ENCODE measurements at regions not wholly inside any gene's neighbourhood (a gene's known extent, or its start where the extent isn't known, plus 50 kb on each side); places are given as distances from the start of the nearest gene placed in this dataset.
"Not testable (repeated sequence)": the region's sequence is repeated elsewhere in the genome, so short reads cannot be mapped to it uniquely, and the experiment has no call there.

DNA sequence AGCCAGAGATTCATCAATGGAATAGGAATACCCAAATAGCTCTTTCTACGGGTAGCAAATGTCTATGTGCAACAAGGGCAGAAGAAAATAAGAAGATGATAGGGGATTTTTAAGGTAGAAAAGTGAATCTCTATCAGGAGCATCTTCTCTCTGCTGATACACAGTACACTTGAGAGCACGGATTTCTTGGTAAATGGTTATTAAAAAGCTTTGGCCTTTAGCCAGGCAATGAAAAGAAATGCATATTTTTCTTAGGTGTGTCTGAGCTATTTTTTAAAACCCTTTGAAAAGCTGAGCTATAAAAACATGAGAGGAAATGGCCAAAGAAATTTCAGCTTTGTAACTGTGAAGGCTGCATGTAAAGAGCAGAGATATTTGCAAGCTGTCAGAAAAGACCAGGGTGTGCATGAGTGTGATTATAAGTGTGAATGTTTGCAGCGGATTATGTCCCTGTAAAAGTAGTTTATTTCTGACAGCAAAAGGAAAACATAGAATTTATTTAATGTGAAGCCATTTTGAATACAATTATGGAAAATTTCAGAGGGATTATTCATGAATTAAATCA lies 487.1 kb upstream of the PIK3R1 start:
- Mint-ChIP-seq H3K4me3 (no peak overlapping the region), H3K36me3 (no peaks in the 10 kb centered on the region), H3K9me3 (peaks cover 0 to 1% (median 0%) of the 10 kb centered on the region in 7 donors), H3K4me1 (no peaks in the 10 kb centered on the region), H3K27me3 (peaks cover 7% of the 10 kb centered on the region), H3K27ac (no peak overlapping the region)
- Histone ChIP-seq H3K27me3 (ENCODE audit: control insufficient read depth, insufficient read depth, low read length) (no peaks in the 10 kb centered on the region), H3K36me3 (ENCODE audit: control insufficient read depth, insufficient read depth, low read length) (no peaks in the 10 kb centered on the region), H3K4me3 (ENCODE audit: low read depth, low read length) (no peak overlapping the region), H3K9me3 (ENCODE audit: control insufficient read depth in 2 of 2, low read length in 2 of 2) (no peaks in the 10 kb centered on the region), H3K27ac (ENCODE audit: insufficient read depth, low read length, poor library complexity, severe bottlenecking) (no peak overlapping the region), H3K4me1 (ENCODE audit: control insufficient read depth, insufficient read depth, low read length, poor library complexity, severe bottlenecking) (no peaks in the 10 kb centered on the region)
- DNase-seq (no peak), ATAC-seq (ENCODE audit: low read depth in 2 of 2) (no peak)

DNA sequence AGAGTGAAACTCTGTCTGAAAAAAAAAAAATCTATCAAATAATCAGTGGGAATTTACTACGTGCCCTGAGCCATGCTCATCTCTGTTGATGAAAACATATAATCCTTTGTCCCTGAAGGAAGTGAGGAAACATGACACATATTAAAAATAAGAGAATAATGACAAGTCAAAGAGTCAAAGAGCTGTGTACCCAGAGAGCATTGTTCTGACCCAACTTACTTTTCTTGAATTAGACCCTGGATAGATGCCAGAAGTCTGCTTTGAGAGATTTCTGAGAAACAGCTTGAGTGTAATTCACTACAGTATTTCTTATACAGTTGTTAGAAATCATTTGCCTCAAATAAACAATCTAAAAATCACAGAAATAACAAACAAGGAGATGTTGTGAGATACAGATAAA lies 490.0 kb upstream of the PIK3R1 start:
- H3K4me1 ChIP-seq (ENCODE audit: control insufficient read depth, insufficient read depth, low read length, poor library complexity, severe bottlenecking): no peaks in the 10 kb centered on the region
- Mint-ChIP-seq H3K4me3 (no peak overlapping the region), H3K36me3 (no peaks in the 10 kb centered on the region), H3K4me1 (no peaks in the 10 kb centered on the region), H3K27me3 (peaks cover 2% of the 10 kb centered on the region), H3K9me3 (no peaks in the 10 kb centered on the region), H3K27ac (peak overlapping the region in 1 of 3 donors; percentile 21)
- no peak overlapping the region for H3K27ac ChIP-seq (ENCODE audit: insufficient read depth, low read length, poor library complexity, severe bottlenecking)
- no peaks in the 10 kb centered on the region for H3K36me3 ChIP-seq (ENCODE audit: control insufficient read depth, insufficient read depth, low read length)
- no peak for DNase-seq
- no peaks in the 10 kb centered on the region for H3K27me3 ChIP-seq (ENCODE audit: control insufficient read depth, insufficient read depth, low read length)
- ATAC-seq (ENCODE audit: low read depth in 2 of 2): no peak
- no peak overlapping the region for H3K4me3 ChIP-seq (ENCODE audit: low read depth, low read length)
- H3K9me3 ChIP-seq (ENCODE audit: control insufficient read depth in 2 of 2, low read length in 2 of 2): no peaks in the 10 kb centered on the region

DNA sequence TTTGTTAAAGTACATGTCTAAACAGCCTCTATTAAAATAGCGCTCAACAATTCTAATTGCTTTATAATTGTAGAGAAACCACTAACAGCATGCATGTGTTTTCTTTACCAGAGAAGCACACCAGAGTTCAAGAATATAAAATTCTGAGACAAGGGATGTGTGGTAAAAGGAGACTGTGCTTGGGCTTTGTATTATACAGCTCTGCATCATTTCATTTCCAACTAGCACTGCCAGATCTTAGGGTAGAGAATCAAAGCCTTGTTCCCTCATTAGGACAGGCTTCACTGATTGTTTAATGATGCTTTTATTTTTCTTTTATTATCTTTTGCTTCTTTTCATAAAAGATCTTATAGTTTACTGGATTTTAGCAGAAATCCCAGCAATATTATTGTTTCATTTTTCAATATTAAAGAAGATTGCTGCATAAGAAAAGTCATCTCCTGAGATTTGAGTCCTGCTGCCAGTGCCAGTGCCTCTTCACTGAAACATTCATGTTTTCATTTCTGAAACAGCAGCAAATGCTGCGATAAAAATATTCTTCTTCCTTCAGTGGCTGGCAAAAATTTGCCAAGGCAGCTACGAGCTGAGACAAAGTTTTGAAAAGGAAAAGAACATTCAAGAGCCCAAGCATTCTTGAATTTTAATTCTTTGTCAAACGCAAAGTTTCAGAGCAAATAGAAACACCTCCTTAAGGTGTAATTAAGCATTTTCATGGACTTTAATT lies 491.0 kb upstream of the PIK3R1 start:
- no peaks in the 10 kb centered on the region for H3K27me3 Mint-ChIP-seq
- H3K9me3 Mint-ChIP-seq: no peaks in the 10 kb centered on the region
- Histone ChIP-seq H3K4me1 (ENCODE audit: control insufficient read depth, insufficient read depth, low read length, poor library complexity, severe bottlenecking) (no peaks in the 10 kb centered on the region), H3K9me3 (ENCODE audit: control insufficient read depth in 2 of 2, low read length in 2 of 2) (no peaks in the 10 kb centered on the region), H3K4me3 (ENCODE audit: low read depth, low read length) (no peak overlapping the region), H3K36me3 (ENCODE audit: control insufficient read depth, insufficient read depth, low read length) (no peaks in the 10 kb centered on the region), H3K27me3 (ENCODE audit: control insufficient read depth, insufficient read depth, low read length) (no peaks in the 10 kb centered on the region), H3K27ac (ENCODE audit: insufficient read depth, low read length, poor library complexity, severe bottlenecking) (no peak overlapping the region)
- no peak overlapping the region for H3K4me3 Mint-ChIP-seq
- no peaks in the 10 kb centered on the region for H3K4me1 Mint-ChIP-seq
- DNase-seq: no peak
- H3K36me3 Mint-ChIP-seq: no peaks in the 10 kb centered on the region
- ATAC-seq (ENCODE audit: low read depth in 2 of 2): no peak
- H3K27ac Mint-ChIP-seq: no peak overlapping the region

DNA sequence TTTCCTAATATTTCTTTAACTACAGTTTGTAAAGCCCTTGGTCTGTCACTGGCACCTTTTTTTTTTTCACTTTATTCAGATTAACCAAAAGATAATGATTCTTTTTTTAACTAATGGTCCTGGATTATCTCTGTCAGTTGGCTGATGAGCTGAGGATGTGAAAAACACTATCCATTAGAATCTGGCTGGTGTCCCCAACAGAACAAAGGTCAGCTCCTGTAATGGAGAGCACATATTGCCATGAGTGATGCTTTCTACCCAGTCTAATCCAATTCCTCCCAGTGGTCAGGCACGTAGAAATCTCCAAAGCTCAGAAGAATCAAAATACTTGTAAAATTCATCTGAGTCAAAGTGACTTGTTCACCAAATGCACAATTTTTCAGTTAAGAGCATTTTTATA lies 491.7 kb upstream of the PIK3R1 start:
- ATAC-seq (ENCODE audit: low read depth in 2 of 2) (no peak), DNase-seq (no peak)
- H3K4me1 ChIP-seq (ENCODE audit: control insufficient read depth, insufficient read depth, low read length, poor library complexity, severe bottlenecking): no peaks in the 10 kb centered on the region
- H3K36me3 Mint-ChIP-seq: no peaks in the 10 kb centered on the region
- no peaks in the 10 kb centered on the region for H3K27me3 ChIP-seq (ENCODE audit: control insufficient read depth, insufficient read depth, low read length)
- H3K27ac Mint-ChIP-seq: no peak overlapping the region
- no peaks in the 10 kb centered on the region for H3K4me1 Mint-ChIP-seq
- H3K4me3 Mint-ChIP-seq: no peak overlapping the region
- H3K9me3 ChIP-seq (ENCODE audit: control insufficient read depth in 2 of 2, low read length in 2 of 2): no peaks in the 10 kb centered on the region
- H3K27me3 Mint-ChIP-seq: no peaks in the 10 kb centered on the region
- H3K9me3 Mint-ChIP-seq: no peaks in the 10 kb centered on the region
- H3K36me3 ChIP-seq (ENCODE audit: control insufficient read depth, insufficient read depth, low read length): no peaks in the 10 kb centered on the region
- H3K27ac ChIP-seq (ENCODE audit: insufficient read depth, low read length, poor library complexity, severe bottlenecking): no peak overlapping the region
- H3K4me3 ChIP-seq (ENCODE audit: low read depth, low read length): no peak overlapping the region

DNA sequence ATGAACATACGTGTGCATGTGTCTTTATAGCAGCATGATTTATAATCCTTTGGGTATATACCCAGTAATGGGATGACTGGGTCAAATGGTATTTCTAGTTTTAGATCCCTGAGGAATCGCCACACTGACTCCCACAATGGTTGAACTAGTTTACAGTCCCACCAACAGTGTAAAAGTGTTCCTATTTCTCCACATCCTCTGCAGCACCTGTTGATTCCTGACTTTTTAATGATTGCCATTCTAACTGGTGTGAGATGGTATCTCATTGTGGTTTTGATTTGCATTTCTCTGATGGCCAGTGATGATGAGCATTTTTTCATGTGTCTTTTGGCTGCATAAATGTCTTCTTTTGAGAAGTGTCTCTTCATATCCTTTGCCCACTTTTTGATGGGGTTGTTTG lies 493.0 kb upstream of the PIK3R1 start:
- not testable (repeated sequence) for DNase-seq; H3K4me3 Mint-ChIP-seq; H3K4me3 ChIP-seq (ENCODE audit: low read depth, low read length); H3K4me1 Mint-ChIP-seq; H3K9me3 Mint-ChIP-seq; H3K36me3 ChIP-seq (ENCODE audit: control insufficient read depth, insufficient read depth, low read length); ATAC-seq (ENCODE audit: low read depth in 2 of 2); H3K27ac Mint-ChIP-seq; H3K9me3 ChIP-seq (ENCODE audit: control insufficient read depth in 2 of 2, low read length in 2 of 2); H3K36me3 Mint-ChIP-seq; H3K27me3 Mint-ChIP-seq; H3K27ac ChIP-seq (ENCODE audit: insufficient read depth, low read length, poor library complexity, severe bottlenecking); H3K4me1 ChIP-seq (ENCODE audit: control insufficient read depth, insufficient read depth, low read length, poor library complexity, severe bottlenecking); H3K27me3 ChIP-seq (ENCODE audit: control insufficient read depth, insufficient read depth, low read length)

DNA sequence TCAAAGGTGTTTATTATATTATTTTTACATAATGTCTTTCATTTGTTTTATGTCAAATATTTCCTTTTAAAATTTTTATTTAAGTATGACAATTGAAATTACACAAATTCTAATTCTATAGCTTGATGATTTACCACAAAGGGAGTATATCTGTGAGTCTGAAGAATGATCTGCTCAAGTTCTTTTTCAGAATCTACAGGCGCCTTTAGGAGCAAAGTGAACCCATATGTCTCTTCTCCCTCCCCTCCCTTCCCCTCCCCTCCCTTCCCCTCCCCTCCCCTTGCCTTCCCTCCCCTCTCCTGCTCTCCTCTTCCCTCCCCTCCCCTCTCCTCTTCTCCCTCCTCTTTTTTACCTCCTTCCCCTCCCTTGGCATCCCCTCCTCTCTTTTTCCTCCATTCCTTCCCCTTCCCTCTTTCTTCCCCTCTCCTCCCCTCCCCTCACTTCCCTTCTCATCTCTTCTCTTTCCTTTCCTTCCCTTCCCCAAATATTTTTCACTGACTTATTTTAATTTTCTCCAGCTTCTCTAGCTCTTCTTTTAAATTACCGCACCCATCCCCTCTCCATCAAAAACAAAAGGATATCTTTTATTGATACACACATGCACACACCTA lies 495.3 kb upstream of the PIK3R1 start:
- Mint-ChIP-seq H3K4me1 (no peaks in the 10 kb centered on the region), H3K4me3 (no peak overlapping the region), H3K27me3 (peaks cover 4% of the 10 kb centered on the region), H3K9me3 (no peaks in the 10 kb centered on the region), H3K36me3 (no peaks in the 10 kb centered on the region), H3K27ac (no peak overlapping the region)
- Histone ChIP-seq H3K27me3 (ENCODE audit: control insufficient read depth, insufficient read depth, low read length) (no peaks in the 10 kb centered on the region), H3K4me3 (ENCODE audit: low read depth, low read length) (no peak overlapping the region), H3K36me3 (ENCODE audit: control insufficient read depth, insufficient read depth, low read length) (no peaks in the 10 kb centered on the region), H3K9me3 (ENCODE audit: control insufficient read depth in 2 of 2, low read length in 2 of 2) (no peaks in the 10 kb centered on the region), H3K27ac (ENCODE audit: insufficient read depth, low read length, poor library complexity, severe bottlenecking) (no peak overlapping the region), H3K4me1 (ENCODE audit: control insufficient read depth, insufficient read depth, low read length, poor library complexity, severe bottlenecking) (no peaks in the 10 kb centered on the region)
- no peak for DNase-seq
- no peak for ATAC-seq (ENCODE audit: low read depth in 2 of 2)

DNA sequence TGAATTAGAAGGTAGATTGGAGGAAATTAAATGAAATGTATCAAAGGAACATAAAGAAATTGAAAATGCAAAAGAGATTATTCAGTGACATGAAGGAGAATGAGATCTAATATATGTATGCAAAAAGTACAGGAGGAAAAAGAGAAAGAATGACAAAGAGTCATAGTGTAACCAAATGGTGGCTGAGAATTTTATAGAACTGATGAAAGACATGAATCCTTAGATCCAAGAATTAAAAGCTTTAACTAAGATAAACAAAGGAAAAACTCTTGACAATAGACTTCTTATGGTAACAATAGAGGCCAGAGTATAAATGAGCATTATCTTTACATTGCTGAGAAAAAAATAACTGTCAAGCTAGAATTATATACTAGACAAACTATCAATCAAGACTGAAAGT lies 505.4 kb upstream of the CD180 start:
- no peaks in the 10 kb centered on the region for H3K27me3 ChIP-seq (ENCODE audit: control insufficient read depth, insufficient read depth, low read length)
- no peak for ATAC-seq (ENCODE audit: low read depth in 2 of 2)
- no peaks in the 10 kb centered on the region for H3K4me1 ChIP-seq (ENCODE audit: control insufficient read depth, insufficient read depth, low read length, poor library complexity, severe bottlenecking)
- no peak overlapping the region for H3K4me3 Mint-ChIP-seq
- no peak overlapping the region for H3K27ac ChIP-seq (ENCODE audit: insufficient read depth, low read length, poor library complexity, severe bottlenecking)
- no peak overlapping the region for H3K27ac Mint-ChIP-seq
- DNase-seq: no peak
- no peaks in the 10 kb centered on the region for H3K9me3 ChIP-seq (ENCODE audit: control insufficient read depth in 2 of 2, low read length in 2 of 2)
- H3K36me3 ChIP-seq (ENCODE audit: control insufficient read depth, insufficient read depth, low read length): no peaks in the 10 kb centered on the region
- H3K4me1 Mint-ChIP-seq: no peaks in the 10 kb centered on the region
- H3K36me3 Mint-ChIP-seq: no peaks in the 10 kb centered on the region
- no peak overlapping the region for H3K4me3 ChIP-seq (ENCODE audit: low read depth, low read length)
- H3K9me3 Mint-ChIP-seq: peaks cover 1 to 12% (median 7%) of the 10 kb centered on the region in 7 donors
- peaks cover 7% of the 10 kb centered on the region for H3K27me3 Mint-ChIP-seq

DNA sequence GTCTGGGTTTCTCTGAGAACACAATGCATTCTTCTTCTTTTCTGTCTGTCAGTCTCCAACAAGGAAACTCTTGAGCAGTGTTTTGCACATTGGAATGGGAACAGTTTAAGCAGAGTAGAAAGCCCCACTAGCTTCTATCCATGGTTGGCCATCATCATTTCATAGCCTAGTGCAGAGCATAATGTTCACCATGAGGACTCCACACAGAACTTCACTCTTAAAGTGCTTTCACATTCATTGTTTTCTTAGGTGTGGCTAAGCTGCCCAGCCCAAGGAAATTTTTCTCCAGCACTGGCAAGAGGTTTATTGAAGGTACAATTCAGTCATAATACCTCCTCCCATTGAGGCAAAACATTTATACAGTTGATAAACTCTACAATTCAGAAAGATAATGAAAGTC lies 503.0 kb upstream of the CD180 start:
- H3K27me3 ChIP-seq (ENCODE audit: control insufficient read depth, insufficient read depth, low read length): no peaks in the 10 kb centered on the region
- DNase-seq: no peak
- H3K27ac ChIP-seq (ENCODE audit: insufficient read depth, low read length, poor library complexity, severe bottlenecking): no peak overlapping the region
- no peak overlapping the region for H3K4me3 Mint-ChIP-seq
- no peak overlapping the region for H3K27ac Mint-ChIP-seq
- no peaks in the 10 kb centered on the region for H3K36me3 ChIP-seq (ENCODE audit: control insufficient read depth, insufficient read depth, low read length)
- no peaks in the 10 kb centered on the region for H3K9me3 ChIP-seq (ENCODE audit: control insufficient read depth in 2 of 2, low read length in 2 of 2)
- ATAC-seq (ENCODE audit: low read depth in 2 of 2): no peak
- H3K36me3 Mint-ChIP-seq: no peaks in the 10 kb centered on the region
- peaks cover 0 to 12% (median 8%) of the 10 kb centered on the region in 7 donors for H3K9me3 Mint-ChIP-seq
- peaks cover 7% of the 10 kb centered on the region for H3K27me3 Mint-ChIP-seq
- H3K4me3 ChIP-seq (ENCODE audit: low read depth, low read length): no peak overlapping the region
- H3K4me1 ChIP-seq (ENCODE audit: control insufficient read depth, insufficient read depth, low read length, poor library complexity, severe bottlenecking): no peaks in the 10 kb centered on the region
- no peaks in the 10 kb centered on the region for H3K4me1 Mint-ChIP-seq
